ENCODE measurements at regions not wholly inside any gene's neighbourhood (a gene's known extent, or its start where the extent isn't known, plus 50 kb on each side); places are given as distances from the start of the nearest gene placed in this dataset.

DNA sequence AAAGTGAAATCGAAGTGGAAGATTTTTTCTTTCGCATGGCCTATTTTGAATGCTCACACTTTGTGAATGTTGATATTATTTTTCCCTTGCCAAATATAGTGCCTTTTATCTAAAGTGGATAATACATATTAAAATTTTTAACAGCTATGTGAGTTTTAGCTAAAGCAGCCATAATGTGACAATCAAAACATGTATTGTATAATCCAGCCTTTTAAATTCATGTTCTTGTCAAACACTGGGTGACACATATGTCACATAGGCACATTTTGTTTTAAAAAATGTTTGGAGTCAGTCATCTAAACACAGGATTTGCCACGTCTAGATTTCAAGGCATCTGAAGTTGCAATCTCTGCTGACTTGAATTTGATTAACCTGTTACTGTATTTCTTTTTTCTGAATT is 1256.6 kb downstream of the SLITRK1 start:
- Histone ChIP-seq H3K4me2 (ENCODE audit: insufficient read depth, low read length) (no peak overlapping the region), H3K9me3 (replicated peaks; ENCODE audit: control insufficient read depth, insufficient read depth, low read length) (no peaks in the 10 kb centered on the region), H4K20me1 (replicated peaks; ENCODE audit: control insufficient read depth, extremely low read depth, insufficient read depth, low read length) (no peaks in the 10 kb centered on the region), H3K9ac (replicated peaks; ENCODE audit: extremely low read depth, insufficient read depth, low read length) (no peak overlapping the region), H2AFZ (ENCODE audit: low read depth, low read length) (no peak overlapping the region), H3K4me3 (replicated peaks in 1 of 3; ENCODE audit: insufficient read depth in 1 of 3, low read depth in 1 of 3, low read length in 3 of 3) (no peak overlapping the region), H3K27ac (ENCODE audit: insufficient read depth, low read depth, low read length) (no peak overlapping the region), H3K27me3 (ENCODE audit: control insufficient read depth in 2 of 2, insufficient read depth in 2 of 2, low read length in 2 of 2) (no peaks in the 10 kb centered on the region), H3K36me3 (ENCODE audit: control insufficient read depth in 2 of 2, extremely low read depth in 1 of 2, insufficient read depth in 2 of 2, low read length in 2 of 2) (no peaks in the 10 kb centered on the region), H3K79me2 (ENCODE audit: control insufficient read depth, insufficient read depth, low read length) (no peaks in the 10 kb centered on the region), H3K9me1 (replicated peaks; ENCODE audit: control insufficient read depth, extremely low read depth, insufficient read depth, low read length) (no peaks in the 10 kb centered on the region), H3K4me1 (ENCODE audit: control insufficient read depth, extremely low read depth, insufficient read depth, low read length) (no peaks in the 10 kb centered on the region)
- intact Hi-C loops (cut with micrococcal nuclease) (no loop called here), dilution Hi-C loops (cut with MboI; ENCODE audit: extremely low pct_ligation_motif_present, low sequenced_read_pairs) (no loop called here)
- FAIRE-seq (no peak), DNase-seq (ENCODE audit: low read depth, low spot score) (no peak)
- no TSS peak for BruUV-seq (replicated peaks)
- POLR2A ChIA-PET = no interaction called here
- TF ChIP-seq FOS (IDR thresholded peaks at IDR 0.05; ENCODE audit: borderline replicate concordance, insufficient read depth, low read length) (no peak), MYC (IDR thresholded peaks at IDR 0.05; ENCODE audit: low read depth, low read length) (no peak), EZH2 (IDR thresholded peaks at IDR 0.05; ENCODE audit: borderline replicate concordance, low read depth, low read length, severe bottlenecking) (no peak), JUN (IDR thresholded peaks at IDR 0.05; ENCODE audit: borderline replicate concordance, insufficient read depth, insufficient read length, low read depth) (no peak), POLR2AphosphoS5 (IDR thresholded peaks at IDR 0.05; ENCODE audit: insufficient read depth, low read depth, low read length) (no peak), POLR2A (IDR thresholded peaks at IDR 0.05; ENCODE audit: low read depth, low read length) (no peak)
- CTCF ChIA-PET = no interaction called here

DNA sequence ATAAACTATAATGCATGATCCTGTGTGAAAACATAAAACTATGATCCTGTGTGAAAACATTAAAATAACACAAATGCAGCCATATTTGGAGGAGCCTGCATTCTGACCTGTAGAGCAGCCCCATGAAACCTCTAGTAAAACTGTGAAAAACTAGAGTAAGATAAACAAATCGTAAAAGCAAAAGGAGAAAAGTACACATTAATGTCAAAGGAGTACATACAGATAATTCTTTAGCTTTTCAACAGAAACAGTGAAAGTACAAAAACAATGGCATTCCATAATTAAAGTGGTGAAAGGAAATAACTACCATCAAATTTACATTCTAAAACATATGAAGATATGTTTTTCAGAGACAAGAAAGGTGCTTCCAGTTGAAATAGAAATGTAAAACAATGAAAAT is 1267.2 kb downstream of the SLITRK1 start:
- no peaks in the 10 kb centered on the region for H3K9me1 ChIP-seq (replicated peaks; ENCODE audit: control insufficient read depth, extremely low read depth, insufficient read depth, low read length)
- no peak overlapping the region for H3K9ac ChIP-seq (replicated peaks; ENCODE audit: extremely low read depth, insufficient read depth, low read length)
- BruUV-seq (replicated peaks) = no TSS peak
- DNase-seq (ENCODE audit: low read depth, low spot score) (no peak), FAIRE-seq (no peak)
- H4K20me1 ChIP-seq (replicated peaks; ENCODE audit: control insufficient read depth, extremely low read depth, insufficient read depth, low read length) = no peaks in the 10 kb centered on the region
- peaks cover 2% of the 10 kb centered on the region for H3K9me3 ChIP-seq (replicated peaks; ENCODE audit: control insufficient read depth, insufficient read depth, low read length)
- no peaks in the 10 kb centered on the region for H3K4me1 ChIP-seq (ENCODE audit: control insufficient read depth, extremely low read depth, insufficient read depth, low read length)
- H3K4me3 ChIP-seq (replicated peaks in 1 of 3; ENCODE audit: insufficient read depth in 1 of 3, low read depth in 1 of 3, low read length in 3 of 3) = no peak overlapping the region
- dilution Hi-C loops (cut with MboI; ENCODE audit: extremely low pct_ligation_motif_present, low sequenced_read_pairs) = no loop called here
- ChIA-PET POLR2A (no interaction called here), CTCF (no interaction called here)
- intact Hi-C loops (cut with micrococcal nuclease) = no loop called here
- no peak overlapping the region for H2AFZ ChIP-seq (ENCODE audit: low read depth, low read length)
- TF ChIP-seq FOS (IDR thresholded peaks at IDR 0.05; ENCODE audit: borderline replicate concordance, insufficient read depth, low read length) = no peak
- TF ChIP-seq, protein P1, sequence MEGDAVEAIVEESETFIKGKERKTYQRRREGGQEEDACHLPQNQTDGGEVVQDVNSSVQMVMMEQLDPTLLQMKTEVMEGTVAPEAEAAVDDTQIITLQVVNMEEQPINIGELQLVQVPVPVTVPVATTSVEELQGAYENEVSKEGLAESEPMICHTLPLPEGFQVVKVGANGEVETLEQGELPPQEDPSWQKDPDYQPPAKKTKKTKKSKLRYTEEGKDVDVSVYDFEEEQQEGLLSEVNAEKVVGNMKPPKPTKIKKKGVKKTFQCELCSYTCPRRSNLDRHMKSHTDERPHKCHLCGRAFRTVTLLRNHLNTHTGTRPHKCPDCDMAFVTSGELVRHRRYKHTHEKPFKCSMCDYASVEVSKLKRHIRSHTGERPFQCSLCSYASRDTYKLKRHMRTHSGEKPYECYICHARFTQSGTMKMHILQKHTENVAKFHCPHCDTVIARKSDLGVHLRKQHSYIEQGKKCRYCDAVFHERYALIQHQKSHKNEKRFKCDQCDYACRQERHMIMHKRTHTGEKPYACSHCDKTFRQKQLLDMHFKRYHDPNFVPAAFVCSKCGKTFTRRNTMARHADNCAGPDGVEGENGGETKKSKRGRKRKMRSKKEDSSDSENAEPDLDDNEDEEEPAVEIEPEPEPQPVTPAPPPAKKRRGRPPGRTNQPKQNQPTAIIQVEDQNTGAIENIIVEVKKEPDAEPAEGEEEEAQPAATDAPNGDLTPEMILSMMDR (IDR thresholded peaks at IDR 0.05; ENCODE audit: extremely low read depth in 1 of 2, insufficient read depth in 1 of 2, low read depth in 1 of 2, low read length in 2 of 2) = no peak
- no peak for TF ChIP-seq GATA2 (IDR thresholded peaks at IDR 0.05; ENCODE audit: insufficient read depth, insufficient read length, low read depth, low read length)
- no peak for TF ChIP-seq JUN (IDR thresholded peaks at IDR 0.05; ENCODE audit: borderline replicate concordance, insufficient read depth, insufficient read length, low read depth)
- TF ChIP-seq, protein P2, sequence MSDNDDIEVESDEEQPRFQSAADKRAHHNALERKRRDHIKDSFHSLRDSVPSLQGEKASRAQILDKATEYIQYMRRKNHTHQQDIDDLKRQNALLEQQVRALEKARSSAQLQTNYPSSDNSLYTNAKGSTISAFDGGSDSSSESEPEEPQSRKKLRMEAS (IDR thresholded peaks at IDR 0.05; ENCODE audit: insufficient read depth, insufficient read length) = no peak
- TF ChIP-seq MYC (IDR thresholded peaks at IDR 0.05; ENCODE audit: low read depth, low read length) = no peak
- no peak for TF ChIP-seq POLR2AphosphoS5 (IDR thresholded peaks at IDR 0.05; ENCODE audit: insufficient read depth, low read depth, low read length)
- no peak for TF ChIP-seq EZH2 (IDR thresholded peaks at IDR 0.05; ENCODE audit: borderline replicate concordance, low read depth, low read length, severe bottlenecking)
- no peak for TF ChIP-seq POLR2A (IDR thresholded peaks at IDR 0.05; ENCODE audit: low read depth, low read length)
- H3K27ac ChIP-seq (ENCODE audit: insufficient read depth, low read depth, low read length) = no peak overlapping the region
- H3K36me3 ChIP-seq (ENCODE audit: control insufficient read depth in 2 of 2, extremely low read depth in 1 of 2, insufficient read depth in 2 of 2, low read length in 2 of 2) = no peaks in the 10 kb centered on the region
- no peaks in the 10 kb centered on the region for H3K27me3 ChIP-seq (ENCODE audit: control insufficient read depth in 2 of 2, insufficient read depth in 2 of 2, low read length in 2 of 2)
- no peak overlapping the region for H3K4me2 ChIP-seq (ENCODE audit: insufficient read depth, low read length)
- no peaks in the 10 kb centered on the region for H3K79me2 ChIP-seq (ENCODE audit: control insufficient read depth, insufficient read depth, low read length)

Measured in endothelial cell of umbilical vein (primary cell).